ENCODE measurements at regions not wholly inside any gene's neighbourhood (a gene's known extent, or its start where the extent isn't known, plus 50 kb on each side); places are given as distances from the start of the nearest gene placed in this dataset.
"Not testable (repeated sequence)": the region's sequence is repeated elsewhere in the genome, so short reads cannot be mapped to it uniquely, and the experiment has no call there.

DNA sequence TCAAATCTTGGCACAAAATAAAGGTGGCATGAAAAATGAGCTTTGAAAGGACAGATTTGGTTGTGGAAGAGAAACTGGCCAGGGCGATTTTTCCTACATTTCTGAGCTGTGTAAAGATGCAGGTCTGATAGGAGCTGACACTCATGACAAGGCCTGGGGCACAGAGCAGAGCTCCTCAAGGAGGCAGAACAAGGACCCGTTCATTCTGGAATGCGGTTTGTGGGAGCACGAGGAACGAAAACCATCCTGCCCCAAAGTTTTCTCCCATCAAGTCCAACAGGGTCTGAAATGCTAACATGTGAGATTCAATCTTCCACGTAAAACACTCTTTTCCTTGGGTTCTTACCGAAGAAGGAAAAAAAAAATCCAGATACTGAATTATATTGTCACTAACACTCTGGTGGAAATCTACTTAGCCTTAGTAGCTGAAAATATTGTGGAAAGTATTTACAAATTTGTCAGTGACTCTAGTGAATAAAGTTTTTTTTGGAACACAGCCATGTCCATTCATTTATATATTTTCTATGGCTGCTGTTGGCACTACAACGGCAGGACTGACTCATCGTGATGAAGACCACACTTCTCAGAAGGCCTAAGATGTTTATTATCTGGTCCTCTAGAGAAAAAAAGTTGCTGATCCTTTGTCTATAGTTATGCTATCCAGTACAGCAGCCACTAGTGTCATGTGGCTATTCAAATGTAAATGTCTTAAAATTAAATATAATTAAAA lies 215.7 kb downstream of the BAMBI start:
- no peaks in the 10 kb centered on the region for H4K20me1 ChIP-seq (ENCODE audit: insufficient read depth, low read depth, low read length)
- H3K27ac ChIP-seq (ENCODE audit: low read length): no peak overlapping the region
- H2AFZ ChIP-seq (ENCODE audit: low read length): no peak overlapping the region
- no peaks in the 10 kb centered on the region for H3K36me3 ChIP-seq (ENCODE audit: insufficient read depth, low read length)
- no peak overlapping the region for H3K4me2 ChIP-seq (ENCODE audit: low read depth, low read length, poor library complexity, severe bottlenecking)
- H3K9me2 ChIP-seq (replicated peaks; ENCODE audit: insufficient read depth, low read length): no peaks in the 10 kb centered on the region
- no peaks in the 10 kb centered on the region for H3K27me3 ChIP-seq (ENCODE audit: low read length)
- no peaks in the 10 kb centered on the region for H3K9me3 ChIP-seq (ENCODE audit: low read length)
- no peaks in the 10 kb centered on the region for H3K79me2 ChIP-seq (ENCODE audit: low read length)
- no peak overlapping the region for H3K4me3 ChIP-seq (ENCODE audit: low read length)
- H3K9ac ChIP-seq (ENCODE audit: low read length): no peak overlapping the region
- no peaks in the 10 kb centered on the region for H3K4me1 ChIP-seq (ENCODE audit: low read length)
- DNase-seq: no peak

DNA sequence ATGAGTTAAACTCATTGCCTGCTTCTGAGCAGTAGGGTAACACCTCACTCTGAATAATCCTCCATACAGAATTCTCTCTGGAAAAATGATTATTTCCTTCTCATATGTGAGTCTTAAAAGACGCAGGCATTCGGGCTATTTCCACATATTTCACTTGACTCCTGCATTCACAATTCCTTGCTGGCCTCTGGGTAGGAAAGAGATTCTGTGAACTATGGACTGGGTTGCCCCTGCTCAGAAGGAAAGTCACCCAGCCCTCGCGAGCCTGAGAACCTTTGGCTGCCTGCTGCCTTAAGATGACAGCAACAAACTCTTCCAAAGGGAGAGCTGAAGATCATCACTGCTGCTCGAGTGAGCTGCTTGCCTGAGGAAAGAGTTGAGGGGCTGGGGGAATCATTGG lies 216.8 kb downstream of the BAMBI start:
- H3K4me1 ChIP-seq (ENCODE audit: low read length): no peaks in the 10 kb centered on the region
- no peaks in the 10 kb centered on the region for H3K27me3 ChIP-seq (ENCODE audit: low read length)
- no peak overlapping the region for H3K4me3 ChIP-seq (ENCODE audit: low read length)
- H3K36me3 ChIP-seq (ENCODE audit: insufficient read depth, low read length): no peaks in the 10 kb centered on the region
- no peaks in the 10 kb centered on the region for H3K9me3 ChIP-seq (ENCODE audit: low read length)
- no peak overlapping the region for H3K4me2 ChIP-seq (ENCODE audit: low read depth, low read length, poor library complexity, severe bottlenecking)
- no peaks in the 10 kb centered on the region for H3K79me2 ChIP-seq (ENCODE audit: low read length)
- no peaks in the 10 kb centered on the region for H3K9me2 ChIP-seq (replicated peaks; ENCODE audit: insufficient read depth, low read length)
- no peak overlapping the region for H3K9ac ChIP-seq (ENCODE audit: low read length)
- no peaks in the 10 kb centered on the region for H4K20me1 ChIP-seq (ENCODE audit: insufficient read depth, low read depth, low read length)
- no peak for DNase-seq
- H3K27ac ChIP-seq (ENCODE audit: low read length): no peak overlapping the region
- H2AFZ ChIP-seq (ENCODE audit: low read length): no peak overlapping the region

DNA sequence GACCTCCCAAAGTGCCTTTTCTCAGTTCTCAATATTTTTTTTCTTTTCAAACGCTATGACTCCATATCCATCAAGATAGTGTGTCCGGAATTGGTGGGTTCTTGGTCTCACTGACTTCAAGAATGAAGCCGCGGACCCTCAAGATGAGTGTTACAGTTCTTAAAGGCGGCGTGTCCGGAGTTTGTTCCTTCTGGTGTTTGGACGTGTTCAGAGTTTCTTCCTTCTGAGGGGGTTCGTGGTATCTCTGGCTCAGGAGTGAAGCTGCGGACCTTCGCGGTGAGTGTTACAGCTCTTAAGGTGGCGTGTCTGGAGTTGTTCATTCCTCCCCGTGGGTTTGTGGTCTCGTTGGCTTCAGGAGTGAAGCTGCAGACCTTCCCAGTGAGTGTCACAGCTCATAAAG lies 218.3 kb downstream of the BAMBI start:
- not testable (repeated sequence) for H3K9me3 ChIP-seq (ENCODE audit: low read length); H2AFZ ChIP-seq (ENCODE audit: low read length); DNase-seq

DNA sequence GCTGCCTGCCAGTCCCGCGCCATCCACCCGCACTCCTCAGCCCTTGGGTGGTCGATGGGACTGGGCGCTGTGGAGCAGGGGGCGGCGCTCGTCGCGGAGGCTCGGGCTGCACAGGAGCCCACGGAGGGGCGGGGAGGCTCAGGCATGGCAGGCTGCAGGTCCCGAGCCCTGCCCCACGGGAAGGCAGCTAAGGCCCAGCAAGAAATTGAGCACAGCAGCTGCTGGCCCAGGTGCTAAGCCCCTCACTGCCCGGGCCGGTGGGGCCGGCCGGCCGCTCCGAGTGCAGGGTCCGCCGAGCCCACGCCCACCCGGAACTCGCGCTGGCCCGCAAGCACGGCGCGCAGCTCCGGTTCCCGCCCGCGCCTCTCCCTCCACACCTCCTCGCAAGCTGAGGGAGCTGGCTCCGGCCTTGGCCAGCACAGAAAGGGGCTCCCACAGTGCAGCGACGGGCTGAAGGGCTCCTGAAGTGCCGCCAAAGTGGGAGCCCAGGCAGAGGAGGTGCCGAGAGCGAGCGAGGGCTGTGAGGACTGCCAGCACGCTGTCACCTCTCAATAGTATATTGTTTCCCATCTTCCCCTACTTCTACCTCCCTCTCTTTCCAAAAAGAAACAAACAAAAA lies 219.6 kb downstream of the BAMBI start:
- H3K27ac ChIP-seq (ENCODE audit: low read length); H3K9ac ChIP-seq (ENCODE audit: low read length); DNase-seq; H3K27me3 ChIP-seq (ENCODE audit: low read length); H3K4me3 ChIP-seq (ENCODE audit: low read length); H3K79me2 ChIP-seq (ENCODE audit: low read length); H3K9me2 ChIP-seq (replicated peaks; ENCODE audit: insufficient read depth, low read length); H2AFZ ChIP-seq (ENCODE audit: low read length); H4K20me1 ChIP-seq (ENCODE audit: insufficient read depth, low read depth, low read length); H3K4me2 ChIP-seq (ENCODE audit: low read depth, low read length, poor library complexity, severe bottlenecking); H3K9me3 ChIP-seq (ENCODE audit: low read length); H3K4me1 ChIP-seq (ENCODE audit: low read length); H3K36me3 ChIP-seq (ENCODE audit: insufficient read depth, low read length): not testable (repeated sequence)

More for the DNA sequence above, 218.3 kb downstream of the BAMBI start:
- H3K79me2 ChIP-seq (ENCODE audit: low read length); H3K4me1 ChIP-seq (ENCODE audit: low read length); H3K9ac ChIP-seq (ENCODE audit: low read length); H3K27me3 ChIP-seq (ENCODE audit: low read length); H3K36me3 ChIP-seq (ENCODE audit: insufficient read depth, low read length); H3K27ac ChIP-seq (ENCODE audit: low read length); H4K20me1 ChIP-seq (ENCODE audit: insufficient read depth, low read depth, low read length); H3K4me2 ChIP-seq (ENCODE audit: low read depth, low read length, poor library complexity, severe bottlenecking); H3K4me3 ChIP-seq (ENCODE audit: low read length); H3K9me2 ChIP-seq (replicated peaks; ENCODE audit: insufficient read depth, low read length): not testable (repeated sequence)

DNA sequence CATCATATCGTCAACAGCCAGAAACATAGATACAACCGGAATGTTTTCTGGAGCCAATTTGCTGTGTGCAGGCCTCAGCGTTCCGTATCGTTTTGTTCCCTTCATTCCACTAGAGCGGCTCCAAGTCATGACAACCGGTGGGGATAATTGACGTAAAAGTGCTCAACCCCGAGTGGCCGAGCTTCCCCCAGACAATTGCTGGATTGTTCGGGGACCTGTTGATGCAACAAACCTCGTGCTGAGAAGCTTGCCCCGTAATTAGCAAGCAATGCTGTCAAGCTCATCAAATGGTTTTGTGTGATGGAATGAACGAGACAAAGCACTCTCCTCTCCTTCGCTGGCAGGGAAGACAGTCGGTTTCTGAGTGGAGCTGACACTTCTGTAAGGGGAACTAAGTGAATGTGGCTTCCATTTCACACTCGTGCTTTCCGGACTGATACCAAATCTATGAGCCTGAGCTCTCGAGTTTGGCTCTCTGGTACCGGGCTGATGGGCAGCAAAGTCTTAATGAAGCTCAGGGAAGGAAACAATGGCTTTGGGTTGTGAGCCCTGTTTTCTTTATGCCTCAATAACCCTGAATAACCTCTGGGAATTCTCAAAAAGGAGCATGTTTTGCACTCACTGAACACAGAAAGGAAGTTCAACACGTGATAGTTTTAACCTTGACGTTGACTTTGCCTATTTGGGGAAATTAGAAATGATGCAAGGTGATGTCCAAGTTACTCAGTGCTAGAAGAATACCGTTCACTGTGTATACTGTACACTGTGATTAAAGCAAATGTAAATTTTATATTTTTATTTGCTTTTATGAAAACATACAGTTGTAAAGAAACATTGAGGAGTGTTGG lies 220.5 kb downstream of the BAMBI start:
- Histone ChIP-seq H3K4me2 (ENCODE audit: low read depth, low read length, poor library complexity, severe bottlenecking) (no peak overlapping the region), H3K27me3 (ENCODE audit: low read length) (no peaks in the 10 kb centered on the region), H3K36me3 (ENCODE audit: insufficient read depth, low read length) (no peaks in the 10 kb centered on the region), H4K20me1 (ENCODE audit: insufficient read depth, low read depth, low read length) (no peaks in the 10 kb centered on the region), H3K4me3 (ENCODE audit: low read length) (no peak overlapping the region), H3K79me2 (ENCODE audit: low read length) (no peaks in the 10 kb centered on the region), H3K9me3 (ENCODE audit: low read length) (no peaks in the 10 kb centered on the region), H2AFZ (ENCODE audit: low read length) (no peak overlapping the region), H3K27ac (ENCODE audit: low read length) (no peak overlapping the region), H3K4me1 (ENCODE audit: low read length) (no peaks in the 10 kb centered on the region), H3K9ac (ENCODE audit: low read length) (no peak overlapping the region), H3K9me2 (replicated peaks; ENCODE audit: insufficient read depth, low read length) (no peaks in the 10 kb centered on the region)
- DNase-seq: no peak

DNA sequence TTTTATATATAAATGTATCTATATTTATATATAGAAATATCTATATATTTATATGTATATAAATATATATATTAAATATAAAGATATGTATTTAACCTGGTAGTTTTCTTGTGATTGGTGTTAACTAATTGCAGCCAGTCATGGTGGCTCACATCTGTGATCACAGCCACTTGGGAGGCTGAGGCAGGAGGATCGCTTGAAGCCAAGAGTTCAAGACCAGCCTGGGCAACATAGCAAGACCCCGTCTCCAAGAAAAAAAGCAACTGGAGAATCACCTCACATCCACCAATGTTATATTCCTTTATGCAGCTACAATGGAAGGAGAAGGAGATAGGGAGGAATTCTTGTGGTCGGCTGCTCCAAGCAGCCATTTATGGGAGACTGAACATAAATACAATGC lies 224.9 kb downstream of the BAMBI start:
- Histone ChIP-seq H3K4me1 (ENCODE audit: low read length) (no peaks in the 10 kb centered on the region), H3K9me3 (ENCODE audit: low read length) (no peaks in the 10 kb centered on the region), H3K9ac (ENCODE audit: low read length) (no peak overlapping the region)

DNA sequence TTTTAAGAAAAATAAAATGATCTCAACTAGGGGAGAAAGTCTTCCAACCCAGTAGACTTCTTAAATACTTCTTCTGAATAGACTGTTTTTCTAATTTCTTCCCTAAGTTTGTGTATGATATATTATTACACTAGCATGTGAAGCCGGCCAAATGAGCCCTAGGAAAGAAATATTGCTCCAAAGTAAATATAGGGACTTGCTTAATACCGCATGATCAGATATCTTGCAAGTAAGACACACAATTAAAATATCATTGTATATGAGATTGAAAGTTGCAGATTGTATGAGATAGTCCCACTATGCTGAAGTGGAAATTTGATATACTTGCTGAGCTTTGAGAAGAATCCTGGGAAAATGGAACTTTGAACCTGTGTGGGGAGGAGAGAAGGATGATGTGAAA lies 225.7 kb downstream of the BAMBI start:
- H3K4me3 ChIP-seq (ENCODE audit: low read length): no peak overlapping the region
- H3K36me3 ChIP-seq (ENCODE audit: insufficient read depth, low read length): no peaks in the 10 kb centered on the region
- H3K9me3 ChIP-seq (ENCODE audit: low read length): no peaks in the 10 kb centered on the region
- H3K9ac ChIP-seq (ENCODE audit: low read length): no peak overlapping the region
- H3K79me2 ChIP-seq (ENCODE audit: low read length): no peaks in the 10 kb centered on the region
- H3K9me2 ChIP-seq (replicated peaks; ENCODE audit: insufficient read depth, low read length): no peaks in the 10 kb centered on the region
- no peaks in the 10 kb centered on the region for H4K20me1 ChIP-seq (ENCODE audit: insufficient read depth, low read depth, low read length)
- H3K4me2 ChIP-seq (ENCODE audit: low read depth, low read length, poor library complexity, severe bottlenecking): no peak overlapping the region
- H3K4me1 ChIP-seq (ENCODE audit: low read length): no peaks in the 10 kb centered on the region
- no peak overlapping the region for H2AFZ ChIP-seq (ENCODE audit: low read length)
- no peaks in the 10 kb centered on the region for H3K27me3 ChIP-seq (ENCODE audit: low read length)
- DNase-seq: no peak
- no peak overlapping the region for H3K27ac ChIP-seq (ENCODE audit: low read length)

More for the DNA sequence above, 224.9 kb downstream of the BAMBI start:
- no peak for DNase-seq
- no peaks in the 10 kb centered on the region for H3K36me3 ChIP-seq (ENCODE audit: insufficient read depth, low read length)
- no peak overlapping the region for H2AFZ ChIP-seq (ENCODE audit: low read length)
- no peaks in the 10 kb centered on the region for H3K9me2 ChIP-seq (replicated peaks; ENCODE audit: insufficient read depth, low read length)
- no peaks in the 10 kb centered on the region for H3K79me2 ChIP-seq (ENCODE audit: low read length)
- H3K4me2 ChIP-seq (ENCODE audit: low read depth, low read length, poor library complexity, severe bottlenecking): no peak overlapping the region
- H4K20me1 ChIP-seq (ENCODE audit: insufficient read depth, low read depth, low read length): no peaks in the 10 kb centered on the region
- no peak overlapping the region for H3K4me3 ChIP-seq (ENCODE audit: low read length)
- H3K27ac ChIP-seq (ENCODE audit: low read length): no peak overlapping the region
- no peaks in the 10 kb centered on the region for H3K27me3 ChIP-seq (ENCODE audit: low read length)

DNA sequence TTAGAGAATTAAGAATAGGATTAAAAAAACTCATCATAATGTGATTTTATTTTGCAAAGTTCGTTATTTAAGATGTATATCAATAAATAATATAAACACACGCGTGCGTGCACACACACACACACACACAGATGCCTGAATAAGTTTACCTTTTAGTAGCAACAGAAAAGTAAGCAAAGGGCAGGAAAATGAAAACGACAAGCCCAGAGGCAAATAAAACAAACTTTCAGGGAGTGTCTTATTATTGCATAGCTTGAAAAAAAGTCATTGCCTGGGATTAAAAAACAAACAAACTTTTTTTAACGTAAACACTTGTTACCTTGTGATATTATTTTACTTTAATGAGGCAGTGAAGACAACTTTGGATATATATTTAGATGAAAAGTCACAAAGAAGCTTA lies 226.4 kb downstream of the BAMBI start:
- H3K4me1 ChIP-seq (ENCODE audit: low read length): no peaks in the 10 kb centered on the region
- H3K4me3 ChIP-seq (ENCODE audit: low read length): no peak overlapping the region
- H3K36me3 ChIP-seq (ENCODE audit: insufficient read depth, low read length): no peaks in the 10 kb centered on the region
- H3K4me2 ChIP-seq (ENCODE audit: low read depth, low read length, poor library complexity, severe bottlenecking): no peak overlapping the region
- DNase-seq: no peak
- no peaks in the 10 kb centered on the region for H3K9me3 ChIP-seq (ENCODE audit: low read length)
- H3K27ac ChIP-seq (ENCODE audit: low read length): no peak overlapping the region
- H4K20me1 ChIP-seq (ENCODE audit: insufficient read depth, low read depth, low read length): no peaks in the 10 kb centered on the region
- no peak overlapping the region for H2AFZ ChIP-seq (ENCODE audit: low read length)
- H3K27me3 ChIP-seq (ENCODE audit: low read length): no peaks in the 10 kb centered on the region
- no peak overlapping the region for H3K9ac ChIP-seq (ENCODE audit: low read length)
- H3K79me2 ChIP-seq (ENCODE audit: low read length): no peaks in the 10 kb centered on the region
- no peaks in the 10 kb centered on the region for H3K9me2 ChIP-seq (replicated peaks; ENCODE audit: insufficient read depth, low read length)

Data from Karpas-422 (cell line).